ENCODE measurements at regions not wholly inside any gene's neighbourhood (a gene's known extent, or its start where the extent isn't known, plus 50 kb on each side); places are given as distances from the start of the nearest gene placed in this dataset.

GRCh38 chr13:53217194-53217593 is 188.6 kb downstream of the OLFM4 start:
- TF ChIP-seq CTCF (IDR thresholded peaks at IDR 0.05; ENCODE audit: insufficient read depth, low read length, severe bottlenecking) = no peak
- Histone ChIP-seq H3K27me3 (ENCODE audit: control insufficient read depth, insufficient read depth, low read length) (no peaks in the 10 kb centered on the region), H3K36me3 (ENCODE audit: control insufficient read depth, insufficient read depth, low read length) (no peaks in the 10 kb centered on the region), H3K4me3 (ENCODE audit: low read depth, low read length) (no peak overlapping the region)
- no peak for FAIRE-seq
- no peak for DNase-seq (ENCODE audit: low read depth)

- H3K36me3 ChIP-seq (ENCODE audit: control insufficient read depth, insufficient read depth, low read length) = no peaks in the 10 kb centered on the region
- no peak for DNase-seq (ENCODE audit: low read depth)
- FAIRE-seq = no peak
- no peaks in the 10 kb centered on the region for H3K27me3 ChIP-seq (ENCODE audit: control insufficient read depth, insufficient read depth, low read length)
- no peak overlapping the region for H3K4me3 ChIP-seq (ENCODE audit: low read depth, low read length)
- no peak for TF ChIP-seq CTCF (IDR thresholded peaks at IDR 0.05; ENCODE audit: insufficient read depth, low read length, severe bottlenecking)
These were observed 191.4 kb downstream of the OLFM4 start for GRCh38 chr13:53220038-53220437.

- DNase-seq (ENCODE audit: low read depth) (no peak), FAIRE-seq (peak; percentile 18)
- Histone ChIP-seq H3K36me3 (ENCODE audit: control insufficient read depth, insufficient read depth, low read length) (no peaks in the 10 kb centered on the region), H3K27me3 (ENCODE audit: control insufficient read depth, insufficient read depth, low read length) (no peaks in the 10 kb centered on the region), H3K4me3 (ENCODE audit: low read depth, low read length) (no peak overlapping the region)
- TF ChIP-seq CTCF (IDR thresholded peaks at IDR 0.05; ENCODE audit: insufficient read depth, low read length, severe bottlenecking) = no peak
These were observed 209.1 kb downstream of the OLFM4 start for GRCh38 chr13:53237696-53238095.

- no peak overlapping the region for H3K4me3 ChIP-seq (ENCODE audit: low read depth, low read length)
- no peak for DNase-seq (ENCODE audit: low read depth)
- H3K36me3 ChIP-seq (ENCODE audit: control insufficient read depth, insufficient read depth, low read length) = no peaks in the 10 kb centered on the region
- H3K27me3 ChIP-seq (ENCODE audit: control insufficient read depth, insufficient read depth, low read length) = no peaks in the 10 kb centered on the region
- no peak for TF ChIP-seq CTCF (IDR thresholded peaks at IDR 0.05; ENCODE audit: insufficient read depth, low read length, severe bottlenecking)
- FAIRE-seq = peak; percentile 77
These were observed 209.6 kb downstream of the OLFM4 start for GRCh38 chr13:53238261-53238660.

GRCh38 chr13:53240401-53241025 is 211.9 kb downstream of the OLFM4 start:
- Histone ChIP-seq H3K27me3 (ENCODE audit: control insufficient read depth, insufficient read depth, low read length) (no peaks in the 10 kb centered on the region), H3K36me3 (ENCODE audit: control insufficient read depth, insufficient read depth, low read length) (no peaks in the 10 kb centered on the region), H3K4me3 (ENCODE audit: low read depth, low read length) (no peak overlapping the region)
- no peak for DNase-seq (ENCODE audit: low read depth)
- FAIRE-seq = no peak
- no peak for TF ChIP-seq CTCF (IDR thresholded peaks at IDR 0.05; ENCODE audit: insufficient read depth, low read length, severe bottlenecking)

- Histone ChIP-seq H3K4me3 (ENCODE audit: low read depth, low read length) (no peak overlapping the region), H3K36me3 (ENCODE audit: control insufficient read depth, insufficient read depth, low read length) (no peaks in the 10 kb centered on the region), H3K27me3 (ENCODE audit: control insufficient read depth, insufficient read depth, low read length) (no peaks in the 10 kb centered on the region)
- no peak for TF ChIP-seq CTCF (IDR thresholded peaks at IDR 0.05; ENCODE audit: insufficient read depth, low read length, severe bottlenecking)
- DNase-seq (ENCODE audit: low read depth) = no peak
- no peak for FAIRE-seq
These were observed 213.3 kb downstream of the OLFM4 start for GRCh38 chr13:53241891-53242348.

Data from bronchial epithelial cell (primary cell).